Nephron progenitor cell (in vitro differentiated cells): ENCODE measurements at regions not wholly inside any gene's neighbourhood (a gene's known extent, or its start where the extent isn't known, plus 50 kb on each side); places are given as distances from the start of the nearest gene placed in this dataset.
"Not testable (repeated sequence)": the region's sequence is repeated elsewhere in the genome, so short reads cannot be mapped to it uniquely, and the experiment has no call there.

Source experiments
- DNase-seq: peaks from one replicate; pipeline ENCODE4 v3.0.0; 2021
- H3K27ac Mint-ChIP-seq: 2 replicates; pipeline ENCODE4 v1.8.0; 2021; ENCODE audit warnings: mild to moderate bottlenecking, moderate library complexity, mixed read lengths
- H3K27me3 Mint-ChIP-seq: 2 replicates; pipeline ENCODE4 v1.8.0; 2021; ENCODE audit warnings: mild to moderate bottlenecking, low read depth, mixed read lengths; ENCODE audit not compliant: poor library complexity
- H3K36me3 Mint-ChIP-seq: 2 replicates; pipeline ENCODE4 v1.8.0; 2021; ENCODE audit warnings: low read depth, mixed read lengths
- H3K4me1 Mint-ChIP-seq: 2 replicates; pipeline ENCODE4 v1.8.0; 2021; ENCODE audit warnings: mixed read lengths
- H3K4me3 Mint-ChIP-seq: 2 replicates; pipeline ENCODE4 v1.8.0; 2021; ENCODE audit warnings: mild to moderate bottlenecking, moderate library complexity, mixed read lengths
- H3K9me3 Mint-ChIP-seq: 2 replicates; pipeline ENCODE4 v1.8.0; 2021; ENCODE audit warnings: mild to moderate bottlenecking, moderate library complexity, mixed read lengths
- CTCF ChIP-seq: fragments of 200-600 bp; sonication (generic); IDR thresholded peaks from 2 replicates; pipeline ENCODE4 v1.5.0; 2021; ENCODE audit warnings: antibody characterized with exemption

- Mint-ChIP-seq H3K36me3 (no peaks in the 10 kb centered on the region), H3K4me3 (no peak overlapping the region), H3K27ac (no peak overlapping the region), H3K9me3 (no peaks in the 10 kb centered on the region), H3K4me1 (peaks cover 36% of the 10 kb centered on the region), H3K27me3 (peaks cover 54% of the 10 kb centered on the region)
- no peak for DNase-seq
- no peak for TF ChIP-seq CTCF
Measured at GRCh38 chr15:75782926-75783325, 60.3 kb upstream of the UBE2Q2 start.

- Mint-ChIP-seq H3K27me3 (peaks cover 40% of the 10 kb centered on the region), H3K4me1 (peaks cover 51% of the 10 kb centered on the region)
- not testable (repeated sequence) for H3K4me3 Mint-ChIP-seq, H3K36me3 Mint-ChIP-seq, H3K27ac Mint-ChIP-seq, DNase-seq, H3K9me3 Mint-ChIP-seq
Measured at GRCh38 chr15:75780995-75781394, 62.3 kb upstream of the UBE2Q2 start.

- TF ChIP-seq CTCF = no peak
- no peak overlapping the region for H3K4me3 Mint-ChIP-seq
- peaks cover 55% of the 10 kb centered on the region for H3K4me1 Mint-ChIP-seq
- H3K9me3 Mint-ChIP-seq = no peaks in the 10 kb centered on the region
- no peaks in the 10 kb centered on the region for H3K36me3 Mint-ChIP-seq
- no peak overlapping the region for H3K27ac Mint-ChIP-seq
- no peak for DNase-seq
- H3K27me3 Mint-ChIP-seq = peaks cover 39% of the 10 kb centered on the region
Measured at GRCh38 chr15:75779504-75779903, 63.7 kb upstream of the UBE2Q2 start.

- not testable (repeated sequence) for DNase-seq, H3K36me3 Mint-ChIP-seq, H3K27ac Mint-ChIP-seq, H3K4me3 Mint-ChIP-seq, H3K9me3 Mint-ChIP-seq
- H3K4me1 Mint-ChIP-seq = peaks cover 55% of the 10 kb centered on the region
- peaks cover 21% of the 10 kb centered on the region for H3K27me3 Mint-ChIP-seq
Measured at GRCh38 chr15:75776871-75777610, 64.4 kb upstream of the CSPG4 start.

GRCh38 chr15:75776065-75776423, 63.4 kb upstream of the CSPG4 start:
- peaks cover 55% of the 10 kb centered on the region for H3K4me1 Mint-ChIP-seq
- no peaks in the 10 kb centered on the region for H3K36me3 Mint-ChIP-seq
- DNase-seq = no peak
- H3K4me3 Mint-ChIP-seq = no peak overlapping the region
- H3K9me3 Mint-ChIP-seq = no peaks in the 10 kb centered on the region
- no peak overlapping the region for H3K27ac Mint-ChIP-seq
- no peak for TF ChIP-seq CTCF
- H3K27me3 Mint-ChIP-seq = peaks cover 15% of the 10 kb centered on the region

- H3K36me3 Mint-ChIP-seq = no peaks in the 10 kb centered on the region
- peaks cover 53% of the 10 kb centered on the region for H3K4me1 Mint-ChIP-seq
- no peaks in the 10 kb centered on the region for H3K9me3 Mint-ChIP-seq
- no peak for DNase-seq
- H3K27me3 Mint-ChIP-seq = peaks cover 12% of the 10 kb centered on the region
- H3K27ac Mint-ChIP-seq = no peak overlapping the region
- no peak overlapping the region for H3K4me3 Mint-ChIP-seq
- no peak for TF ChIP-seq CTCF
Measured at GRCh38 chr15:75775296-75776064, 62.8 kb upstream of the CSPG4 start.

- not testable (repeated sequence) for H3K36me3 Mint-ChIP-seq, H3K27ac Mint-ChIP-seq, DNase-seq, H3K4me3 Mint-ChIP-seq, H3K9me3 Mint-ChIP-seq, H3K27me3 Mint-ChIP-seq
- peaks cover 38% of the 10 kb centered on the region for H3K4me1 Mint-ChIP-seq
Measured at GRCh38 chr15:75773974-75774373, 61.3 kb upstream of the CSPG4 start.

GRCh38 chr15:75771054-75771453, 58.4 kb upstream of the CSPG4 start:
- not testable (repeated sequence) for H3K9me3 Mint-ChIP-seq, H3K4me3 Mint-ChIP-seq, DNase-seq, H3K27me3 Mint-ChIP-seq, H3K4me1 Mint-ChIP-seq, H3K36me3 Mint-ChIP-seq, H3K27ac Mint-ChIP-seq
